Left lung (tissue), 4 donors: ENCODE measurements at regions not wholly inside any gene's neighbourhood (a gene's known extent, or its start where the extent isn't known, plus 50 kb on each side); places are given as distances from the start of the nearest gene placed in this dataset.
"Not testable (repeated sequence)": the region's sequence is repeated elsewhere in the genome, so short reads cannot be mapped to it uniquely, and the experiment has no call there.

Experiments
- ATAC-seq: fragments of 200-7000 bp; cut with Tn5 transposase; one replicate; pipeline ENCODE4 v1.9.1; 2020; ENCODE audit warnings: moderate library complexity
- DNase-seq, 4 donors: peaks; one replicate each; pipeline ENCODE4 v3.0.0-alpha.2; 2013 to 2020
- H3K27ac ChIP-seq, 2 donors: fragments of 200-600 bp; sonication (generic) in 1 of 2; one replicate each; pipeline versions ENCODE4 v1.5.0 to v1.8.0; 2020 to 2021
- H3K27me3 ChIP-seq, 2 donors: fragments of 200-600 bp; sonication (generic) in 1 of 2; one replicate each; pipeline versions ENCODE4 v1.5.0 to v1.8.0; 2020 to 2021
- H3K36me3 ChIP-seq, 2 donors: fragments of 200-600 bp; sonication (generic) in 1 of 2; one replicate each; pipeline versions ENCODE4 v1.5.0 to v1.8.0; 2020 to 2021
- H3K4me1 ChIP-seq, 2 donors: fragments of 200-600 bp; one replicate each; pipeline ENCODE4 v1.8.0; 2021
- H3K4me3 ChIP-seq, 2 donors: fragments of 200-600 bp; sonication (generic) in 1 of 2; one replicate each; pipeline versions ENCODE4 v1.5.0 to v1.8.0; 2020 to 2021; ENCODE audit warnings: mild to moderate bottlenecking in 1 of 2
- H3K9me3 ChIP-seq, 2 donors: fragments of 200-600 bp; sonication (generic) in 1 of 2; one replicate each; pipeline versions ENCODE4 v1.5.0 to v1.8.0; 2020 to 2021
- intact Hi-C, 2 donors: fragments of 100-400 bp; cut with DNase I; formaldehyde crosslinking; loops; one replicate each; pipeline versions ENCODE4 v1.11.2 to v1.14.2; 2022
- TF ChIP-seq, protein P1 (sequence below), 2 donors: fragments of 200-600 bp; sonication (generic) in 1 of 2; IDR thresholded peaks; one replicate each; pipeline versions ENCODE4 v1.5.0 to v1.8.0; 2021; ENCODE audit warnings: antibody characterized with exemption in 2 of 2
- donor health status: DM: no; HTN: yes; CAD: no.
- donor health status: DM: no; HTN: no; CAD: no.

DNA sequence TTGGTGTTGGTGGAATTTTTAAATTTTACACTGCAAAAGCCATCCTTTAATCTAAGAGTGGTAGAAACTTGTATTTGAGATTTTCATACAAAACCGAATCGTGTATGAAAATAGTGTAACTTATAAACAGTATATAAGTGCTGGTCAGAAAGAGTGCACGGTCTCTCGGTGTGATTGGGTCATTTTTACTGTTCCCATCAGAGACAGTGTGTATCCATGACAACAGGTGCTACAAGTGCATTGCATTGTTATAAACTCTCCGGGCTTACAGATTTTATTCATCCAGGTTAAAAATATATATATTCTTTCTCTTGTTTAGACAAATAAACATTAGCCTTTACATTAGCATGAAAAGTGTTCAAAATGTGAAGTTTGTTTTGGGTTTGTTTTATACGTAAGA lies 721.9 kb downstream of the METTL4 start:
- intact Hi-C loops, result no loop called here
- H3K27ac ChIP-seq, result no peak overlapping the region
- ATAC-seq (no peak), DNase-seq (no peak)
- H3K27me3 ChIP-seq, result no peaks in the 10 kb centered on the region
- no peaks in the 10 kb centered on the region for H3K4me1 ChIP-seq
- H3K9me3 ChIP-seq, result no peaks in the 10 kb centered on the region
- no peaks in the 10 kb centered on the region for H3K36me3 ChIP-seq
- TF ChIP-seq, protein P1, sequence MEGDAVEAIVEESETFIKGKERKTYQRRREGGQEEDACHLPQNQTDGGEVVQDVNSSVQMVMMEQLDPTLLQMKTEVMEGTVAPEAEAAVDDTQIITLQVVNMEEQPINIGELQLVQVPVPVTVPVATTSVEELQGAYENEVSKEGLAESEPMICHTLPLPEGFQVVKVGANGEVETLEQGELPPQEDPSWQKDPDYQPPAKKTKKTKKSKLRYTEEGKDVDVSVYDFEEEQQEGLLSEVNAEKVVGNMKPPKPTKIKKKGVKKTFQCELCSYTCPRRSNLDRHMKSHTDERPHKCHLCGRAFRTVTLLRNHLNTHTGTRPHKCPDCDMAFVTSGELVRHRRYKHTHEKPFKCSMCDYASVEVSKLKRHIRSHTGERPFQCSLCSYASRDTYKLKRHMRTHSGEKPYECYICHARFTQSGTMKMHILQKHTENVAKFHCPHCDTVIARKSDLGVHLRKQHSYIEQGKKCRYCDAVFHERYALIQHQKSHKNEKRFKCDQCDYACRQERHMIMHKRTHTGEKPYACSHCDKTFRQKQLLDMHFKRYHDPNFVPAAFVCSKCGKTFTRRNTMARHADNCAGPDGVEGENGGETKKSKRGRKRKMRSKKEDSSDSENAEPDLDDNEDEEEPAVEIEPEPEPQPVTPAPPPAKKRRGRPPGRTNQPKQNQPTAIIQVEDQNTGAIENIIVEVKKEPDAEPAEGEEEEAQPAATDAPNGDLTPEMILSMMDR (IDR thresholded peaks at IDR 0.05), result no peak
- no peak overlapping the region for H3K4me3 ChIP-seq

DNA sequence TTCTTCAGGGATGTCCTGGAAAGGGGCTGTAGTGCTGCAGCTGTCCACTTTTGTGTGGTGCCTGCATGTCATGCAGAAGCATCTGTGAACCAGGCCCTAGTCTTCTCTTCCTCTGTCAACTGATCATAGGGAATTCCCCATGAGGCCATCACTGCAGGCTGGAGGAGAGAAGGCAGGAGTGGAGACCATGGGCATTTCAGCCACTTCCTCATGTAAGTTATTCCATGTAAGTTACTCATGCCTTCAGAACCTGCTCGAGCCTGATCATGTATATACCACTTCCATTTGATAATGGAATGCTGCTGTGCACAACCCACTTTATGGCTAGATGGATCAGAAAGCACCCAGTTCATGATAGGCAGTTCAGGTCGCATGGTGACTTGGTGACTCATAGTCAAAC lies 714.0 kb downstream of the METTL4 start:
- H3K4me3 ChIP-seq, ATAC-seq, intact Hi-C loops: not testable (repeated sequence)

DNA sequence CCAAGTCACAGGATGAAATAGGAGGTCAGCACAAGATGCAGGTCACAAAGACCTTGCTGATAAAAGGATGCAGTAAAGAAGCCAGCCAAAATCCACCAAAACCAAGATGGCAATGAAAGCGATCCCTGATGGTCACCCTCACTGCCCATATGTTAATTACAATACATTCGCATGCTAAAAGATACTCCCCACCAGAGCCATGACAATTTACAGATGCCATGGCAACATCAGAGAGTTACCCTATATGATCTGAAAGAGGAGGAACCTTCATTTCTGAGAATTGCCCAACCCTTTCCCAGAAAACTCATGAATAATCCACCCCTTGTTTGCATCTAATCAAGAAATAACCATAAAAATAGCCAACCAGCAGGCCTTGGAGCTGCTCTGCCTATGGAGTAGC lies 709.8 kb downstream of the METTL4 start:
- intact Hi-C loops, result no loop called here
- DNase-seq, result no peak
- no peak for ATAC-seq
- Histone ChIP-seq H3K36me3 (no peaks in the 10 kb centered on the region), H3K4me3 (no peak overlapping the region), H3K4me1 (no peaks in the 10 kb centered on the region), H3K27ac (no peak overlapping the region), H3K9me3 (peaks cover 0 to 15% of the 10 kb centered on the region in 2 donors), H3K27me3 (no peaks in the 10 kb centered on the region)
- TF ChIP-seq, protein P1 (IDR thresholded peaks at IDR 0.05), result no peak

More for the DNA sequence above, 714.0 kb downstream of the METTL4 start:
- H3K36me3 ChIP-seq, H3K27ac ChIP-seq, H3K9me3 ChIP-seq, H3K4me1 ChIP-seq, DNase-seq, H3K27me3 ChIP-seq: not testable (repeated sequence)

DNA sequence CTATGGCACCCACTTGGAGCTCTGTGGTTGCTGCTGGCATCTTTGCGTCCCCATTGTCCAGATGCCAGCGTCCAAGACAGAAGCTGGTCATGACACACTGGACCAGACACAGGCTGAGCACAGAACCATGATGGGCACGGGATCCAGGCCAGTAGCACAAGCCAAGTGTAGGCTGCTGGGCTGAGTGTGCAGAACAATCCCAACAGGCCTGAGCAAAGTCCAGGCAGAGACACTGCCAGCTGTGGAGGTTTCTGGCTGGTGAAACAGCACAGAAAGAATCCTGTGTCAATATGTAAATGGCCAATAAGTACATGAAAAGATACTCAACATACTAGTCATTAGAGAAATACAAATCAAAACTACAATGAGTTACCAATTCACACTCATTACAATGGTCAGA lies 705.4 kb downstream of the METTL4 start:
- H3K9me3 ChIP-seq, result peaks cover 0 to 10% of the 10 kb centered on the region in 2 donors
- no peak for ATAC-seq
- intact Hi-C loops, result no loop called here
- no peak overlapping the region for H3K27ac ChIP-seq
- DNase-seq, result no peak
- no peak overlapping the region for H3K4me3 ChIP-seq
- no peaks in the 10 kb centered on the region for H3K27me3 ChIP-seq
- H3K36me3 ChIP-seq, result no peaks in the 10 kb centered on the region
- TF ChIP-seq, protein P1 (IDR thresholded peaks at IDR 0.05), result no peak
- no peaks in the 10 kb centered on the region for H3K4me1 ChIP-seq

DNA sequence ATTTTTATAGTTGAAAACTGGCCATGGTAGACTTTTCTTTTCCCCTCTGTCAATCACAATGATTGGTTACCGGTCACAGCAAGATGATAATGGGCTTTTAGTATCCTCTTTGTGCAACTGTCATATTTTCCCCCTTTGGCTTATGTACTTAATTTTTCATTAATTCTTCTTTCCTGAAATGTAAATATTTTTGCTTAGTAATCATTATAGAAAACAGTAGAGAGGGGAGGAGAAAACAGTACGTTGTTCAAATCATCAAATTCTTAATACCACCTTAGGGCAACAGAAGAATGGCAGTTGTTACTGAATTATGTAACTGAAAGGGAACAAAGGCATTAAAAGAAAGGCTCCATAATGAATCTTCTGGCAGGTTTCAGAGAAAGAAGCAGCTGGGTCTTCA lies 699.0 kb downstream of the METTL4 start:
- no peak overlapping the region for H3K4me3 ChIP-seq
- TF ChIP-seq, protein P1 (IDR thresholded peaks at IDR 0.05), result no peak
- intact Hi-C loops, result no loop called here
- H3K4me1 ChIP-seq, result no peaks in the 10 kb centered on the region
- no peaks in the 10 kb centered on the region for H3K27me3 ChIP-seq
- H3K36me3 ChIP-seq, result no peaks in the 10 kb centered on the region
- H3K27ac ChIP-seq, result no peak overlapping the region
- DNase-seq (no peak), ATAC-seq (no peak)
- no peaks in the 10 kb centered on the region for H3K9me3 ChIP-seq

DNA sequence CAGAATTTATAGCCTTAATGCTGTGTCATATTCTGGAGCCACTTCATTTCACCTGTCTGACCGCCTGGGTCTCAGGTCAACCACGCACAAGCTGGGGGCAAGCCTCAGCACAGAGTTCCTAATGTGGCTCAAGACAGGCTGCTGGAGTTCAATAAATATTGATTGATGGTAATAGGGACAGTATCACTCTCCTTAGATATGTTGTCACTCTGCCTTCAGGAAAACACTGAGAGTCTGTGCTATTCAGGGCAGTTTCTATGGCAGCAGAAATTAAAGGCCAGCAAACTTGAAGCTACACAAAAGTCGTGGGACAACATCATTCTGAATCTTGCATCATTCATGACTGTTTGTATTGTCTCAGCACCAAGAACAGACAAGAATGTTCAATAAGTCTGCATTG lies 696.1 kb downstream of the METTL4 start:
- intact Hi-C loops, result no loop called here
- no peaks in the 10 kb centered on the region for H3K9me3 ChIP-seq

More for the DNA sequence above, 696.1 kb downstream of the METTL4 start:
- TF ChIP-seq, protein P1 (IDR thresholded peaks at IDR 0.05), result no peak
- no peak for ATAC-seq
- H3K4me1 ChIP-seq, result no peaks in the 10 kb centered on the region
- H3K4me3 ChIP-seq, result no peak overlapping the region
- H3K27me3 ChIP-seq, result no peaks in the 10 kb centered on the region
- DNase-seq, result no peak
- H3K36me3 ChIP-seq, result no peaks in the 10 kb centered on the region
- no peak overlapping the region for H3K27ac ChIP-seq
